CD4-positive, alpha-beta T cell treated with Interferon alpha-2 for 1 hour (primary cell): ENCODE measurements at regions not wholly inside any gene's neighbourhood (a gene's known extent, or its start where the extent isn't known, plus 50 kb on each side); places are given as distances from the start of the nearest gene placed in this dataset.
"Not testable (repeated sequence)": the region's sequence is repeated elsewhere in the genome, so short reads cannot be mapped to it uniquely, and the experiment has no call there.

ENCODE experiments used
- DNase-seq, 2 donors: peaks; one replicate each; pipeline ENCODE4 v3.0.0-alpha.2; 2020 to 2022

DNA sequence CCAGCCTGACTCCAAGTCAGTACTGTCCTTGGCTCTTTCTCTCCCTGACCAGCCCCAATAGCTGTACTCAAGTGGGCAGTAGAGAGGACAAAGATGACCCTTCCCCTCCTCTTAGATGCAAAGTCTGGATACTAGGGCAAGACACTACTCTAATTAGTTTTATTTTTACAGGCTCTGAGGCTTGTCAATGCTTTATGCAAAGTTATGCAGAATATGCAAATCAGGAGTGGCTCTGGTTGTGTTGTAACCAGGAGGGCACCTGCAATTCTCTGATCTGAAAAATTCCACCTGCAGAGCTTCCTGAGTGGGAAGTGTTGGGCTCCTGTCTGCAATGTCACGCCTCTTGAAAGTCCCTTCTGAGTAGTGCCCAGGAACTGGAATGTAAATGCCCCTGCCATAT is 201.5 kb downstream of the RGS3 start:
- no peak for DNase-seq

DNA sequence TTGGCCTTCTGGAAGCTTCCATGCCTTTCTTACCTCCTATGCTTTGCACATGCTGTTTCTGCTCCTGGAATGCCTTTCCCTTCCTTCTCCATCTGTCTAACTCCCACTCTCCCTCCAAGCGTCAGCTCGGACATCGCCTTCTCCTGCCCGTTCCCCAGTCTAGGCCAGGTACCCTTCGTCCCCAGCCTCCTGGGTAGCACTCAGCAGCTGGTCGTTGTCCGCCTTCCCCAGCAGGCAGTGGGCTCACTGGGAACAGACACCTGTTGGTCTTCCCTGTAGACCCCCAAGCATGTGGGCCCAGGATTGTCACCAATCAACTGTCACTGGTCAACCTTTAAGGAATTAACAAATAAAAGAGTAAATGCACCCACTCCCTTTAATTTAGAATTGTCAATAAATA is 202.2 kb downstream of the RGS3 start:
- DNase-seq = no peak

DNA sequence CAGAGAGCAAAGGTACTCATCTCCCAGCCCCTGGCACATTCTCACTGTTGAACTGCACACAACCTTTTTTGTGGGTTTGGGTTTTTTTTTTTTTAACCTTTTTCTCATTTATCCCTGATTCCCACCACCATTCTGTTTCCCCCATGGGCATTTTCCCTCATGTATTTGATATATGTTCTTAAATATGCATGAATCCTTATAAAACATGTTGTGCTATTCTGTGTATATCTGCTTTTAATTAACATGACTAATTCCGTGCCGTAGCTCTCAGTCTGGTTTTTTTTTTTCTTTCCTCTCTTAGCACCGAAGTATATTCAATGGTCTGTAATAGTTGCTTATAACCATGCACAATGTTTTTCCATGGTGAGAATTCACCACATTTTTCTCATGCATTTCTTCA is 204.5 kb downstream of the RGS3 start:
- no peak for DNase-seq

DNA sequence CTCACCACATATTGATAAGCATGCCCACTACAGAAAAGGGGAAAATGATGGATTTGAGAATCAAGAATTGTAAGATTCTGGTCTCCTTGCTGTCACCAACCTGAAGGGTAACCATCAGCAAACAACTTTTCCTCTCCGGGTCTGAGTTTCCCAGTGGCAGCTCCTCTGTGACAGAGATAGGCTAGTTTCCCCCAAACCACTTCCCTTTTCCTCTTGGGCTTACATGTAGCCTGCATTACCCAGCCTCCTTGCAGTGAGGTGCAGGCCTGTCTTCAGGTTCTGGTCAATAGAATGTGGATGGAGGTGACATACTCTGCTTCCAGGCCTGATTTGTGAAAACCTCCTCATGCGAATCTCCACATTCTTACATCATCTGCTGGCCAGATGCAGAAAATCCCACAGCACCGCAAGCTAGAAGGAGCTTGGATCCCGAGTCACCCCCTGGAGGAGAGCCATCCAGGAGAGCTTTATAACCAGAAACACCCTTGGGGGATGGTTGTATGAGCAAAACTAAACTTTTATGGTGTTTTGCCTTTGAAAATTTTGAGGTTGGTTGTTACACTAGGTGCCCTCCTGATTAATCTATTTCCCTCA is 206.1 kb downstream of the RGS3 start:
- DNase-seq = no peak

DNA sequence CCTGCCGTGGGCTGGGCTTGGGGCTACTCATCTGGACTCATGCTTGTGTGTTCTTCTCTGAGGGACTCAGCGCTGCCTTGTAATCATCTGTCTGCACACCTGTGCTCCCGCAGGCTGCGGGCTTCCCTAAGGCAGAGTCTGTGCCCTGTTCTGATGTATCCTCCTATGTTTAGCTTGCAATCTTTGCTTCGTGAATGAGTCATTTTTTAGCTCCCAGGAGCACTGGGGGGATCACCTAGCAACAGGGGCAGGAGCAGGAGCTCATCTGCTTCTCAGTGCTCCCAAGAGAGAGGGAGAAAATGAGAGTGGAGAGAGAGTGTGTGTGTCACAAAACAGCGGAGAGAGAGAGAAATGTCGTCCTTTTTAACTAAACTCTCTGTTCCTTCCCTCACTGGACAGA is 202.4 kb upstream of the ZNF618 start:
- DNase-seq = no peak

GRCh38 chr9:113674436-113674835 is 201.7 kb upstream of the ZNF618 start:
- DNase-seq = no peak

- DNase-seq = no peak
Measured at GRCh38 chr9:113675475-113675941, 200.6 kb upstream of the ZNF618 start.

DNA sequence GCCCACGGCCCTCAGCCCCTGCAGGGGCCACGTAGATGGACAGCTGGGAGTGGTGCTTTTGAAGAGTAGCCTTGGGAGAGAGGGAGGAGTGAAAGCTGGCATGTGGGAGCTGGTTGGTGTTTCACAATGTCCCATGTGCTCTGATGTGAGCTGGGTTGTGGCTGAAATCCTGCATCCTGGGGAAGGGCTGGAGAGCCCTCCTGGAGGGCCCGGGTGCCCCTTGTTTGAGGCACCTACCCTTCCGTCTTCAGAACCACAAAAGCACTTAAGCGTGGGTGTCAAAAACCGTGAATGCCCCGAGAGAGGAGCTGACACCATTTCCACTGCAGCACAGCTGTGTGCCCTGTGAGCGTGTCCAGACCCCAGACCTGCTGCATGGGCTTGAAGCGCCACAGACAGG is 199.1 kb upstream of the ZNF618 start:
- DNase-seq = no peak

GRCh38 chr9:113677569-113677968 is 198.5 kb upstream of the ZNF618 start:
- DNase-seq = no peak

- no peak for DNase-seq
Measured at GRCh38 chr9:113678119-113678858, 197.8 kb upstream of the ZNF618 start.

DNA sequence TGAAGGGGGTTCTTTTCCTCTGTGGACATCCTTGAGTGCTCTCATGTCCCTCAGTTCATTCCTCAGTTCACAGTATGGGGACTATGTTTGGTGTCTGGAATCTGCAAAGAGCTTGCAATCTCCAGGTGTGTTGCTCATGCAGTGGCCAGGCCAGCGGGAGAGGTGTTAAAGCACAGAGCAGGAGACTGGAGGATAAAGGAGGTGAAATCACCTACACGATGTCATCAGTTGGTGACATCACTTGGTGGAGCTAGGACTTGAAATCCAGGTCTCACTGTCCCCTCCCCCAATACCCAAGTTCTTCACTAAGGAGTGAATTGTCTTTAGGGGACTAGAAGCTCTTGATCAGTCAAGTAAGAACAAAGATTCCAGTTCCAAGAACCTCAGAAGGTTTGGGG is 197.3 kb upstream of the ZNF618 start:
- no peak for DNase-seq

- peak in 1 of 2 donors; percentile 40 for DNase-seq
Measured at GRCh38 chr9:113682297-113682771, 193.8 kb upstream of the ZNF618 start.

DNA sequence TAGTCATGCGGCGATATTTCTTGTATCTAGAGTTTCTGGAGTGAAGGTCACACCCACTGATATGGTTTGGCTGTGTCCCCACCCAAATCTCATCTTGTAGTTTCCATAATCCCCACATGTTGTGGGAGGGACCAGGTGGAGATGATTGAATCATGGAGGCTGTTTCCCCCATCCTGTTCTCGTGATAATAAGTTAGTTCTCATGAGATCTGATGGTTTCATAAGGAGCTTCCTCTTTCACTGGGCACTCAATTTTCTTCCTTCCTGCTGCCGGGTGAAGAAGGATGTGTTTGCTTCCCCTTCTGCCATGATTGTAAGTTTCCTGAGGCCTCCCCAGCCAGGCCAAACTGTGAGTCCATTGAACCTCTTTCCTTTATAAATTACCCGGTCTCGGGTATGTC is 190.5 kb upstream of the ZNF618 start:
- not testable (repeated sequence) for DNase-seq

DNA sequence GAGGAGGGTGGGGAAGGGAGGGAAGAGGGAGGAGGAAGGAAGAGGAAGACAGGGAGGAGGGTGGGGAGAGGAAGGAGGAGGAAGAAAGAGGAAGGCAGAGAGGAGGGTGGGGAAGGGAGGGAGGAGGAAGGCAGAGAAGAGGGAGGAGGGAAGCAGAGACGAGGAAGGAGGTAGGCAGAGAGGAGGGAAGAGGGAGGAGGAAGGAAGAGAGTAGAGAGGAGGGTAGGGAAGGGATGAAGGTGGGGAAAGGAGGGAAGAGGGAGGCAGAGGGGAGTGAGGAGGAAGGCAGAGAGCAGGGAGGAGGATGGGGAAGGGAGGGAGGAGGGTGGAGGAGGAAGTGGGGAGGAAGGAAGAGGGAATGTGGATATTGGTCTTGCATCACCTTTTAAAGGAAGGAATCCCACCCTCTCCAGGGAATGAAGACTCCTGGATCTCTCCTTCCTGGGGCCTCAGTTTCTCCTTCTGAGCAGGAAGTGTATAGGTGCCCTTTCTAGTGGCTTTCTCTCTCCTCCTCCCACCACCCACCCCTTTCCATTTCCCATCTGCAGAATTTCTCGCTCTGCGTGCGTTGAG is 188.9 kb upstream of the ZNF618 start:
- no peak for DNase-seq

DNA sequence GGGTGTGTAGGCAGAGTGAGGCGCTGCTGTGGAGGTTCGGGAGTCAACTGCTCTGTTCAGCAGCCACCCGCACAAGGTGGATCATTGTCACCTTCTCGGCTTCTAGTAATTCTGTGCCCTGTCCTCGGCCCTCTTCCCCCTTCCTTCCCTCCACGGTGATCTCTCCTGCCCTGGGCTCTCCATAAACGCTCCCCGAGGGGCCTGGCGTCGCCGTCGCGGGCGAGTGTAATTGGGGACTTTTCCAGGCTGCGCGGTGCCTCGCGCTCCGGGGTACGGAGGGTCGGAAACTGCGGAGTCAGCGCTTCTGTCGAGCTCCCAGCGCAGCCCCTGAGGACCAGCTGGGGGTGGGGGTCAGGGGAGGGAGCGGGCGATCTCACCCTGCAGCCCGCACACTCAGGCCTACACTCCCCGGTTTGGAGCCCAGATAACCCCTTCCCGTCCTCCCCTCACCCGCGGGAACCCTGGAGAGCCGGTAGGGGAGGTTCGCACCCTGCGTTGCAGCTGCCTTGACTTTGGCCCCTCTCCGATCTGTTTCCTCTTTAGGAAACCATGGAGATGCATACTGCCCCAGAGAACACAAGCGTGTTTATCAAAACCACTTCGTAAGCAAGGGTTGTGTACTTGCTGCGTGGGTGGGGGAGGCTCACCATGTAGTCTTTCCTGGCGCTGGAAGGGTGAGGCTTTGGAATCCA is 188.3 kb upstream of the ZNF618 start:
- DNase-seq = no peak

DNA sequence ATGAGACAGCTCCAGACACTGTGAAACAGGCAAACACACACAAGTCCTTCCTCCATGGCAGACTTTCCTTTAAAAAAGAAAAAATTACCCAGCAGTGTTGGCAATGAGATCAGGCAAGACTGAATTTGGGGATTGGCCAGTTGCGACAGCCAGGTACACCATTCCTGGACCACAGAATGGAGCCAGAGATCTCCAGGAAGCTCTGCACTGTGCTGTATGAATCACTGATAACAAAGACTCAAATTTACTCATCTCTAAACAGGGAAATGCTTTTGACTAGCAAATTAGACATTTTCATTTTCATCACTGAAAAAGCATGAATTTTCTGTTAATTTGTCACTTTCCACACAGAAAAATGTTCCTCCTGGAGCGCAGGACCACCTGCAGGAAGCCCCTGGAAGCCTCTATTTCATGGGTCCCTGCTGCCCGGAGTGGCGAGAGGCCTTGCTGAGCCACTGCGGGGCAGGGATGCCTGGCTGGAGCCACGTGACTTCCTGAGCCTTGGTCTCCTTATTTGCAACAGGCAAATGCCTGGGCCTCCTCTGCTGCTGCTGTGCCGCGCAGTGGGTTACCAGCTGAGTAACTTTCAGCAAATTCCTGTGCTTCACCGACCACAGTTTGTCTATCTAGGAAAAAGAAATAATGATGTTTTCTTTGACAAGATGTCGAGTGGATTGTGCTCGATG is 185.9 kb upstream of the ZNF618 start:
- no peak for DNase-seq

GRCh38 chr9:113692256-113692655 is 183.9 kb upstream of the ZNF618 start:
- no peak for DNase-seq

GRCh38 chr9:113694912-113695311 is 181.2 kb upstream of the ZNF618 start:
- DNase-seq = no peak

GRCh38 chr9:113695440-113695851 is 180.7 kb upstream of the ZNF618 start:
- DNase-seq = peak in 1 of 2 donors; percentile 19

- DNase-seq = peak in 1 of 2 donors; percentile 10
Measured at GRCh38 chr9:113695901-113696300, 180.2 kb upstream of the ZNF618 start.

- DNase-seq = no peak
Measured at GRCh38 chr9:113701774-113702755, 174.0 kb upstream of the ZNF618 start.
